GM23338 (cell line): ENCODE measurements at regions not wholly inside any gene's neighbourhood (a gene's known extent, or its start where the extent isn't known, plus 50 kb on each side); places are given as distances from the start of the nearest gene placed in this dataset.
"Not testable (repeated sequence)": the region's sequence is repeated elsewhere in the genome, so short reads cannot be mapped to it uniquely, and the experiment has no call there.

ENCODE experiments used
- ATAC-seq: fragments of 200-7000 bp; cut with Tn5 transposase; 3 replicates; pipeline ENCODE4 v1.9.1; 2020
- DNase-seq: peaks from one replicate; pipeline ENCODE4 v3.0.0-alpha.2; 2015; ENCODE audit warnings: low spot score
- H2AFZ ChIP-seq: fragments of 200-600 bp; sonication (generic); 2 replicates; pipeline ENCODE4 v1.8.0; 2016; ENCODE audit warnings: antibody characterized with exemption, mild to moderate bottlenecking, moderate library complexity
- H3F3A ChIP-seq: fragments of 200-600 bp; sonication (generic); replicated peaks from 2 replicates; pipeline ENCODE4 v1.8.0; 2017; ENCODE audit warnings: antibody characterized with exemption, mixed run types, low read depth
- H3K27ac ChIP-seq: fragments of 200-600 bp; sonication (generic); 2 replicates; pipeline ENCODE4 v1.6.1; 2016; ENCODE audit warnings: low read depth
- H3K27me3 ChIP-seq: fragments of 200-600 bp; sonication (generic); 2 replicates; pipeline ENCODE4 v1.8.0; 2016; ENCODE audit warnings: mild to moderate bottlenecking, mixed run types, moderate library complexity; ENCODE audit not compliant: insufficient read depth
- H3K36me3 ChIP-seq: fragments of 200-600 bp; sonication (generic); 2 replicates; pipeline ENCODE4 v1.8.0; 2016; ENCODE audit warnings: mild to moderate bottlenecking; ENCODE audit not compliant: insufficient read depth
- H3K4me1 ChIP-seq: fragments of 200-600 bp; sonication (generic); 2 replicates; pipeline ENCODE4 v1.8.0; 2016; ENCODE audit warnings: mild to moderate bottlenecking, moderate library complexity; ENCODE audit not compliant: insufficient read depth
- H3K4me2 ChIP-seq: fragments of 200-600 bp; sonication (generic); 2 replicates; pipeline ENCODE4 v1.7.1; 2017; ENCODE audit warnings: mixed run types
- H3K4me3 ChIP-seq: fragments of 200-600 bp; sonication (generic); 2 replicates; pipeline ENCODE4 v1.6.1; 2016; ENCODE audit warnings: mixed run types
- H3K79me2 ChIP-seq: fragments of 200-600 bp; sonication (generic); replicated peaks from 2 replicates; pipeline ENCODE4 v1.8.0; 2017; ENCODE audit warnings: mild to moderate bottlenecking; ENCODE audit not compliant: insufficient read depth
- H3K9me2 ChIP-seq: fragments of 200-600 bp; sonication (generic); 2 replicates; pipeline ENCODE4 v1.8.0; 2017; ENCODE audit not compliant: insufficient read depth
- H4K20me1 ChIP-seq: fragments of 200-600 bp; sonication (generic); replicated peaks from 2 replicates; pipeline ENCODE4 v1.8.0; 2017; ENCODE audit warnings: mild to moderate bottlenecking; ENCODE audit not compliant: insufficient read depth
- H3K27ac Mint-ChIP-seq: 2 replicates; pipeline ENCODE4 v1.8.0; 2020; ENCODE audit warnings: inconsistent platforms, mild to moderate bottlenecking, moderate library complexity, mixed read lengths
- H3K27me3 Mint-ChIP-seq: 3 replicates; pipeline ENCODE4 v1.8.0; 2022; ENCODE audit warnings: low read depth, mild to moderate bottlenecking, moderate library complexity, mixed read lengths, inconsistent platforms; ENCODE audit not compliant: insufficient read depth, poor library complexity
- H3K36me3 Mint-ChIP-seq: 3 replicates; pipeline ENCODE4 v1.8.0; 2021; ENCODE audit warnings: low read depth, mild to moderate bottlenecking, inconsistent platforms, moderate library complexity, mixed read lengths
- H3K4me1 Mint-ChIP-seq: 3 replicates; pipeline ENCODE4 v1.8.0; 2020; ENCODE audit warnings: mild to moderate bottlenecking, inconsistent platforms, mixed read lengths
- H3K4me3 Mint-ChIP-seq: 3 replicates; pipeline ENCODE4 v1.8.0; 2021; ENCODE audit warnings: moderate library complexity, mild to moderate bottlenecking, inconsistent platforms, mixed read lengths
- H3K9me3 Mint-ChIP-seq: 3 replicates; pipeline ENCODE4 v1.8.0; 2020; ENCODE audit warnings: moderate library complexity, mild to moderate bottlenecking, inconsistent platforms, mixed read lengths
- CREB1 ChIP-seq: fragments of 250-450 bp; sonication (Bioruptor Pico); IDR thresholded peaks from 2 replicates; pipeline ENCODE4 v1.5.0; 2020; ENCODE audit warnings: low read depth, mild to moderate bottlenecking, moderate library complexity
- ETS1 ChIP-seq: IDR thresholded peaks from 2 replicates; pipeline ENCODE4 v1.6.1; 2016; ENCODE audit warnings: antibody characterized with exemption
- EZH2 ChIP-seq: fragments of 200-600 bp; sonication (generic); IDR thresholded peaks from one replicate; pipeline ENCODE4 v1.8.0; 2017; ENCODE audit warnings: antibody characterized with exemption, mild to moderate bottlenecking, low read depth; ENCODE audit not compliant: unreplicated experiment
- NANOG ChIP-seq: IDR thresholded peaks from 2 replicates; pipeline ENCODE4 v1.6.1; 2016; ENCODE audit warnings: antibody characterized with exemption, borderline replicate concordance
- STAT1 ChIP-seq: IDR thresholded peaks from one replicate; pipeline ENCODE4 v1.6.1; 2016; ENCODE audit warnings: antibody characterized with exemption; ENCODE audit not compliant: unreplicated experiment
- ZNF331 ChIP-seq: fragments of 250-450 bp; sonication (Bioruptor Pico); IDR thresholded peaks from 2 replicates; pipeline ENCODE4 v1.5.0; 2020; ENCODE audit warnings: low read depth, mild to moderate bottlenecking, moderate library complexity
- ZNF462 ChIP-seq: fragments of 250-450 bp; sonication (Bioruptor Pico); IDR thresholded peaks from 2 replicates; pipeline ENCODE4 v1.5.0; 2020; ENCODE audit warnings: mild to moderate bottlenecking, moderate library complexity

DNA sequence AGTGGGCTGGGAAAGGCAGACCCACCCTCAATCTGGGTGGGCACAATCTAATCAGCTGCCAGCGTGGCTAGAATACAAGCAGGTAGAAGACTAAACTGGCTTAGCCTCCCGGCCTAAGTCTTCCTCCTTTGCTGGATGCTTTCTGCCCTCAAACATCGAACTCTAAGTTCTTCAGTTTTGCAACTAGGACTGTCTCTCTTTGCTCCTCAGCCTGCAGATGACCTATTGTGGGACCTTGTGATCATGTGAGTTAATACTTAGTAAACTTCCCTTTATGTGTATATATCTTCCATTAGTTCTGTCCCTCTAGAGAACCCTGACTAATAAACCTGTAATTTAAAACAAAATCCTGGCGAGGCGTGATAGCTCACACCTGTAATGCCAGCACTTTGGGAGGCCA, 51.8 kb upstream of the SLC39A8 start:
- H3K4me3 Mint-ChIP-seq, H3K27ac Mint-ChIP-seq: not testable (repeated sequence)

DNA sequence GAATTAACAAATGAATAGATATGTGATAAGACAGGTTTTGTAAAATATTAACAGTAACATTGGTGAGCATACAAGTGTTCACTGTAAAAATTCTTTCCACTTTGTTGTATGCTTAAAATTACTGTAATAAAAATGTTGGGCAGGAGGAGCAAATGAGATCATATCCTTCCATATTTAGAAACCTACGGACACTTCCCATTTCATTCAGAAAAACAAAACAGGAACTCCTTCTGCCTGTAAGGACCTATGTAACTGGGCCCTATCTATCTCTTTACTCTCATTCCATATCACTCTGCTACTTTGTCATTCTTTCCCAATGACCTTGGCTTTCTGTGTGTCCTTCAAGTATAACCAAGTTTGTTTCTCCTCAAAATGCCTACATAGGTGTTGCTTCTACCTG, 53.7 kb upstream of the SLC39A8 start:
- Mint-ChIP-seq H3K36me3 (no peaks in the 10 kb centered on the region), H3K4me3 (no peak overlapping the region), H3K27ac (no peak overlapping the region), H3K27me3 (peaks cover 2% of the 10 kb centered on the region), H3K9me3 (no peaks in the 10 kb centered on the region; the same call in 2 of the 3 replicates), H3K4me1 (no peaks in the 10 kb centered on the region)
- H3K4me2 ChIP-seq = no peak overlapping the region
- no peaks in the 10 kb centered on the region for H3K4me1 ChIP-seq
- H3K4me3 ChIP-seq = no peak overlapping the region
- TF ChIP-seq STAT1 = no peak
- TF ChIP-seq NANOG = no peak
- TF ChIP-seq CREB1 = no peak
- H3K79me2 ChIP-seq = no peaks in the 10 kb centered on the region
- H3K27ac ChIP-seq = no peak overlapping the region
- H3F3A ChIP-seq = no peaks in the 10 kb centered on the region
- ATAC-seq (no peak), DNase-seq (no peak)
- no peaks in the 10 kb centered on the region for H3K9me2 ChIP-seq
- no peaks in the 10 kb centered on the region for H4K20me1 ChIP-seq
- no peaks in the 10 kb centered on the region for H3K27me3 ChIP-seq
- H3K36me3 ChIP-seq = no peaks in the 10 kb centered on the region
- H2AFZ ChIP-seq = no peak overlapping the region

More for the DNA sequence above, 51.8 kb upstream of the SLC39A8 start:
- H4K20me1 ChIP-seq, H3K36me3 ChIP-seq, H2AFZ ChIP-seq, H3K4me3 ChIP-seq, DNase-seq, H3K27ac ChIP-seq, H3K4me1 Mint-ChIP-seq, H3K4me1 ChIP-seq, H3K9me2 ChIP-seq, H3K4me2 ChIP-seq, ATAC-seq, H3F3A ChIP-seq, H3K27me3 Mint-ChIP-seq, H3K79me2 ChIP-seq, H3K27me3 ChIP-seq, H3K36me3 Mint-ChIP-seq, H3K9me3 Mint-ChIP-seq: not testable (repeated sequence)

DNA sequence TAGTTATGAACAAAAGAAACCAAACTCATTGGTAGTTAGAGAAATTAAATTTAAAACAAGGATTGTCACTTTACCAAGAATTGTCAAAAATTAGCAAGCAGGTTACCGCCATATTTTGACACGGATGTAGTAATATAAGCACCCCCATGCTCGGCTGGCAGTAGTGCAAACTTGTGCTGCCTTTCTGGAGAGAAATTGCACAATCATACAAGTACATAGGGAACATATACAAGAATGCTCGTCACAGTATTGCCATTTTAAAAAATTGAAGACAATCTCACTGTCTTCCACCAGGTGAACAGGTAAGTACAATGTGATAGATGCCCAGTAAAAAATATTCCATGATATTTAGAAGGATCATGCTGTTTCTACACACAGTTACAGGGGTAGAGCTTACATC, 55.6 kb upstream of the SLC39A8 start:
- H3K36me3 Mint-ChIP-seq = no peaks in the 10 kb centered on the region
- Histone ChIP-seq H3K36me3 (no peaks in the 10 kb centered on the region), H3K27ac (no peak overlapping the region), H3K4me1 (no peaks in the 10 kb centered on the region), H2AFZ (no peak overlapping the region), H3K4me3 (no peak overlapping the region), H3K27me3 (no peaks in the 10 kb centered on the region), H4K20me1 (no peaks in the 10 kb centered on the region), H3K9me2 (no peaks in the 10 kb centered on the region), H3K4me2 (no peak overlapping the region), H3K79me2 (no peaks in the 10 kb centered on the region), H3F3A (no peaks in the 10 kb centered on the region)
- H3K27me3 Mint-ChIP-seq = peaks cover under 1% of the 10 kb centered on the region
- no peak for DNase-seq
- ATAC-seq = no peak
- H3K9me3 Mint-ChIP-seq = no peaks in the 10 kb centered on the region
- no peak overlapping the region for H3K4me3 Mint-ChIP-seq
- H3K4me1 Mint-ChIP-seq = no peaks in the 10 kb centered on the region
- no peak for TF ChIP-seq ETS1
- TF ChIP-seq STAT1 = no peak
- no peak for TF ChIP-seq EZH2
- no peak for TF ChIP-seq ZNF462 (CRISPR knock-in tag)
- no peak for TF ChIP-seq NANOG
- no peak for TF ChIP-seq ZNF331
- no peak overlapping the region for H3K27ac Mint-ChIP-seq
